ENCODE measurements at regions not wholly inside any gene's neighbourhood (a gene's known extent, or its start where the extent isn't known, plus 50 kb on each side); places are given as distances from the start of the nearest gene placed in this dataset.

DNA sequence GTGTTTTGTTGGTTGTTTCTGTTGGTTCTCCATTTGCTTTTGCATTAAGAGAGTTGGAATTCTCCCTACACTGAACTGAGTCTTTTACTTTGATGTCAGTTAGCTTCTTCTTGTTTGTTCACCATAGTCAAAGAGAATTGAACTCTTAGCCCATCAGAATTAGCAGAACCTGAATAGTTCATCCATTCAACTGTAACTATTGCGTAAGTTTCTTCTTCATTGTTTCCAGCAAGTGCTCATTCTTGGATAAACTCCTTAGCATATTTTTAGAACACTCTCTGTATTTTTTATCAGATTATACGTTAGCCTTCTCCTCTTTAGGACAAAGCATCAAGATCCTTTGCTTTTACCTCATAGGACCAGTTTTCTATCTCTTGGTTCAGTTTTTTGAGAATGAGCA, 128.4 kb upstream of the RAB11FIP2 start:
- no peak for DNase-seq (ENCODE audit: low spot score)

DNA sequence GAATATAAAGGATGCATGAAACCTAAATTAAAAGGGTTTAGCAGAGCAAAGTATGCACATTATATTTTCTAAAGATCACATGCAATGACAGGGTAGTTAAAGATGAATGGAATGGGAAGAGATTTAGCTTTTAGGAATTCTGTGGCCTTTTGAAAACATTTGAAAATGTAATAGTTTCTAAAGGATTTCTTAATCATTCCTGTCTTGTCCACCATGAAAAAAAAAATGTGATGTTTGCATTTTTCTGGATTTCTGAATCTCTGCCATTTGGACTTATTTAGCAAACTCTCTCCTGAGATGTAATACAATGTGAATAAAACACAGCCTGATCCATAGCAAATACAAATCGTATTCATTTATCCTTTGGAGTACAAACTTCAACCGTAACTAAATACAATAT, 126.6 kb upstream of the RAB11FIP2 start:
- no peak for DNase-seq (ENCODE audit: low spot score)

DNA sequence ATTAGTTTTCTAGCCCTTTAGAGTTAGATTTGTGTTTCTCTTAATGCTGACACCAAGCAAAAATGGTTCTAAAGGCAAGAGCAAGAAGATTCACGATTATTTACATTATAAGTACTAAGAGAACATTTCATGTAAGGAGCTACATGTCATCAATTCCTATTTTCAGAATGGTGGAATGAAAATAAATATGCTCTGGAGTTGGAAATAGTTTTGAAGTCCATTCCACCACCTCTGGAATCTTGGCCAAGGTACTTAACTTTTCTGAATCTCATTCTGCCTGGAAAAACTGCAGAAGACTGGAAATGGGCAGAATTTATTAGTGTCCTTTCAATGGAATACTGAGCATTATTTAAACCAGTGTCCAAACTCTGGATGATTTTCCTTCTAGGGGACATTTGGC, 125.1 kb upstream of the RAB11FIP2 start:
- no peak for DNase-seq (ENCODE audit: low spot score)

DNA sequence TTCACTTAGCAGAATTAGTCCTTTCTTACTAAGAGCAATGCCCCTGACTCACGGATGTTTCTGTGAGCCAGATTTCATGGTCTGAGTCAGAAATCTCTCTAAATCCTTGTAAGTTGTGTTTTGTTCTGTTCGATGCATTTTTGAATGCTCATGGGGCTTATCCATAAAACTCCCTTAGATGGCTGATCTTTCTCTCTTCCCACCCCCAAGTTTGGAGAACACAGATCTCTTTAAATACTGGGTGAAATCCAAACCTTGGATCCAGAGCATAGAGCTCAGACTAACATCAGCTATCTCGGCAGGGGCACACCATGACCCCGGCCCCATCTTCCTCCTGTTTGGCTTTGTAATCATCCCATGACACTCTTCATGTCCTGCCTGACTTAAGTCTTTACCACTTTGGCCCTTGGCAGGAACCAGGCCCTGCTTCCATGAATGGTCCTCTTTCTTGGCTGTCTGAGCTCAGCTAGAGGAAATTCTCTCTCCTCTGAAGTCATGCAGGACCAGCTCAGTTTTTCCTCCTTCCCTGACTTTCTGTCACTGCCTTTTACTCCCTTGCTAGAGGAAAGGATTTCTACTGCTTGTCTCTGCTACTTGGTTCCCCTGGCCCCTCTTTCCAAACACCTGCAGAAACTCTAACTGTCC, 120.4 kb upstream of the RAB11FIP2 start:
- DNase-seq (ENCODE audit: low spot score) = no peak

- DNase-seq (ENCODE audit: low spot score) = no peak
Observed at GRCh38 chr10:118163217-118163616, 116.5 kb upstream of the RAB11FIP2 start.

DNA sequence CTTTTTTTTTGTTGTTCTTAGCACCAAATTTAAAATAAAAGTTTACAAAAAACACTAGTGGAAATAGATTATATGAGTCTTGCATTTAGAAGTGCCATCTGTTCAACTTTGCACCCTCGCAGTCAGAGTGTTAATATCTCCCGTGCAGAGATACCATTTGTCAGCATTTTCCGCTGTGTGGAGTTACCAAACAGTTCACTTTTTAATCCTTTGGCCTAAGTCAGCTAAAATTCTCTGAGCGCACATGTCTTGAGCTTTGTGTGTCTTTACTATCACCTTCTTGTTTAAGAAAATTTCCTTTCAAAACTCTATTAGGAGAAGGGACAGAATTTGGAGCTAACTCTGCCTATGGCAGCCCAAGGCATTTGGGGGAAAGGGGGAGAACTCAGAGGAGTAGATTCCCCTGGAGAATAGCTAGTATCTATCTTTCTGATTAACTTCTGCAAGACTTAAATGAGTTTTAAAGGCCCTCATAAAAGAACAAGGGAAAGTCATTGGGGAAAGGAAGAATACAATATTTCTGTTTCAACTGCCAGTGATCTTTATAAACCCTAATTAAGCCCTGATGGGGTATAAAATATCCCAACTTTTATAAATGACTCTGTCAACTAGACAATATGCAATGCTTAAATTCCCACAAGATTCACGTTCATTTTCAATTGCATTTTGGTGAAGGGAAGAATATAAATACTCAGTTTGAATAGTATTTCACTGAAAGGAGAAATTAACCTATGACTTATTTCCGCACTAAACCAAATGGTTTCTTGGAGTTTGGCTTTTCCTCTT, 114.9 kb upstream of the RAB11FIP2 start:
- DNase-seq (ENCODE audit: low spot score) = no peak

DNA sequence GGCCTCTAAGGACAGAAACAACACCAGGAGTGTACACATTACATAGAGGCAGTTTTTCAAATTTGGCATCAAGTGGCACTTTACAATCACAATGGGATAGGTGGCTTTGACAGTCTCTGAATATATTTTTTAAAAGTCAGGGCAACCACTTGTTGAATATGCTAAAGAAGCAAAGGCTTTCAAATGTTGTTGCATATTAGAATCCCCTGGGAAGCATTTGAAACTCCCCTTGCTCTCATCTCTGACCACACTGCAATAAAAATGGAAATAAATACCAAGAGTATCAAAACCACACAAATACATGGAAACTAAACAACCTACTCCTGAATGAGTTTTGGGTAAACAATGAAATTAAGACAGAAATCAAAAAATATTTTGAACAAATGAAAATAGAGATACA, 106.5 kb upstream of the RAB11FIP2 start:
- no peak for DNase-seq (ENCODE audit: low spot score)

- no peak for DNase-seq (ENCODE audit: low spot score)
Observed at GRCh38 chr10:118151461-118151860, 104.7 kb upstream of the RAB11FIP2 start.

DNA sequence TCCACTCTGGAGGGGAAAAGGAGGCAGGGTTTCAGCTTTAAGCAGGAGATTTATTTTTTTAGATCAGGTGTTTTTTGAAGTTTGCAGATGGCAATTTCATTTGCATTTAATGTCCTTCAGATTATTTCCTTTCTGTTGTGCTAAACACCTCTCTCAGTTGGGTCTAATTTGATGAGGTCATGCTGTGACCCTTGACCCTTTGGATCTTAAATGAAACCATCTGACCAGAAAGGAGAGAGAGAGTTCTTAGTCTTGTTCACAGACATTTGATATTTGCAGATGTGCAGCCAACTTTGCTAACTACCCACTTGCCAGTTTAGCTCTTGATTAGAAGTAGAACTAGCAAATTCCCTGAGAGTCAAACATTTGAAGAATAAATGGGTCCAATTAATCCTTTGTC, 101.5 kb upstream of the RAB11FIP2 start:
- no peak for DNase-seq (ENCODE audit: low spot score)

GRCh38 chr10:118145256-118145655, 98.5 kb upstream of the RAB11FIP2 start:
- no peak for DNase-seq (ENCODE audit: low spot score)

DNA sequence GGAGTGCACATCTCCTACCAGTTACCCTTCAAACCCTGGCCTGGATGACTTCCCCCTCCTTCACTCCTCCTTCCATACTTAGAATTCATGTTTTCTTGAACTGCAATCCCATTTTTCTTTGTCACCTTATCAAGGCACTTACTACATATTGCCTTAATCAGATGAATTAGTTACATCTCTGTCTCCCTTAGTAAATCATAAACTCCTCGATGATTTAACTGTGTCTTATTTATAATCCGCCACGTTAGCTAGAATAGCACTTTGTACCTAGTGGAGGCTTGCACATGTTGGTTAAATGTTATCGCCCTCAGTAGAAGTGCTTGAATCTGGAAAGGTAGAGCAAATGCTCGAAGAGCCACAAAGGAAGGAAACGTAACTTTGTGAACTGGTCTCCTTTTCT, 94.7 kb upstream of the RAB11FIP2 start:
- no peak for DNase-seq (ENCODE audit: low spot score)

GRCh38 chr10:118139321-118139720, 92.6 kb upstream of the RAB11FIP2 start:
- no peak for DNase-seq (ENCODE audit: low spot score)

GRCh38 chr10:118128675-118129074, 81.9 kb upstream of the RAB11FIP2 start:
- DNase-seq (ENCODE audit: low spot score) = no peak

DNA sequence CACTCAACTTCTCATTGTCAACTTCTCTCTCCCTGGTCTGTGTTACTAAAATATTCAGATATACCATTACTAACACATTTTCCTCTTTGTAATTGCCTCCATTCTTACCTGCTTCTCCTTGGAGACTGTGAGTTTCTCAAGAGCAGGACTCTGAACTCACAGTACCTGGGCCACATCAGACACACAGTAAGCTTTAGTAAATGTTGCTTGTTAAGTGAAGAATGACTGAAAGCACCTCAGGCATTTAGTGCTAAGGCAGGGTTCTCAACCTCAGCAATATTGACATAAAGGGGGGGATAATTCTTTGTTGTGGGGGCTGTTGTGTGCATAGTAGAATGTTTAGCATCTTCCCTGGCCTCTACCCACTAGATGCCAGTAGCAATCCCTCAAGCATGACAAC, 72.0 kb upstream of the RAB11FIP2 start:
- DNase-seq (ENCODE audit: low spot score) = no peak

GRCh38 chr10:118116715-118117449, 70.1 kb upstream of the RAB11FIP2 start:
- no peak for DNase-seq (ENCODE audit: low spot score)

DNA sequence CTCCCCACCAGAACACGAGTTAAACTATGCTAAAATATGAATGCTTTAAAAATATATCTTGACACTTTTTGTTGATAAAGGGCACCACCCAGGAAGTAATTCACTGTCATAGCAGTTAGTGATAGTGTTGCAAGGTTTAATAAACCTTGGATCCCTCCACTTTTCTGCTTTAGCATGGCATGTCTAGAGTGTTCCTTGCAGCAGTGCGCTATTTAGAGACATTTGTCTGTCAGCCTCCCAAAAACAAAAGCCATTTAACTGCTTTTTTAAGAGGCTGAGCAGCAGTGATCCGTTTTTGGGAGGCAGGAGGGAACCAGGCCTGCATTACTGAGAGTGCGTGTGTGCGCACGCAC, 69.6 kb upstream of the RAB11FIP2 start:
- no peak for DNase-seq (ENCODE audit: low spot score)

GRCh38 chr10:118115701-118116100, 69.0 kb upstream of the RAB11FIP2 start:
- DNase-seq (ENCODE audit: low spot score) = no peak

GRCh38 chr10:118114992-118115391, 68.3 kb upstream of the RAB11FIP2 start:
- DNase-seq (ENCODE audit: low spot score) = no peak

DNA sequence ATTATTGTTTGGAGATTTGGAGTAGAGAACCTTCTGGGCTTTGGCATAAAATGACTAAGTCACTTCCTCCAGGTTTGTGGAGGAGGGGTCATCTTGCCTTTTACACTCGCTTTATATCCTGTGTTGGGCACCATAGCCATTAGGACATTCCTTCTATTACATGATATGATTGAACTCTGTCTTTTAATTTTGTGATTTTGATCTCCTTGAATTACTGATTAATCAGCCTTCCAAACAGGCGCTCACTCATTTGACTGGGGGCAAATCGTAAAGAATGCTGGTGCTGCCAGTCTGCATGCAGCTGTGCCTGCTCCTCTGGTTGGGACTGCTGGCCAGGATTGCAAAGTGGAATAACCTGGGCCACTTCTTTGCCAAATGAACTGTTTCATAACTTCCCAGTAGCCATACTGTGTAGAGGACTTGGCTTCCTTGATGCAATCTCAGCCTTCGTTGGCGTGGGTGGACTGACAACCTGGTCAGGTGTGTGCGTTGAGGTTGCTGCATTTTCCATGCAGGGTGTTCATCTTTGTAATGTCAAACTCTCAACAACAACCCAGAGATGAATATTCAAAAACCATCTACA, 65.9 kb upstream of the RAB11FIP2 start:
- DNase-seq (ENCODE audit: low spot score) = no peak

DNA sequence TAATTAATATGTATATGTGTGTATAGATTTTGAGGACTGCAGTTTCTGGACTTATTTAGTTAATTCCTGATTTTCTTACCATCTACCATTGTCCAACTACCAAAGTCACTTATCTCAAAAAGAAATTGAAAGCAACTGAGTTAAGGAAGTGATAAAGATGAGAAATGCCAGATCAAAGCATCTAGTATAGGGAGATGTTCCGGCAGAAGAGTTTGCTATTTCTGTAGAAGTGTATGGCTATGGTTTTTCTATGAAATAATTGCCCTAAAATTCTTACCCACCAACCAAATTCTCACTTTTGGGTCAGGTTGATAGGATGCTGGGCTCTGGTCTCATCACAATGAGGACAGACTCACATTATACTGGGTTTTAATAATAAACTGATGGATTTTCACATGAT, 64.0 kb upstream of the RAB11FIP2 start:
- no peak for DNase-seq (ENCODE audit: low spot score)

GRCh38 chr10:118108194-118109026, 61.7 kb upstream of the RAB11FIP2 start:
- no peak for DNase-seq (ENCODE audit: low spot score)

DNA sequence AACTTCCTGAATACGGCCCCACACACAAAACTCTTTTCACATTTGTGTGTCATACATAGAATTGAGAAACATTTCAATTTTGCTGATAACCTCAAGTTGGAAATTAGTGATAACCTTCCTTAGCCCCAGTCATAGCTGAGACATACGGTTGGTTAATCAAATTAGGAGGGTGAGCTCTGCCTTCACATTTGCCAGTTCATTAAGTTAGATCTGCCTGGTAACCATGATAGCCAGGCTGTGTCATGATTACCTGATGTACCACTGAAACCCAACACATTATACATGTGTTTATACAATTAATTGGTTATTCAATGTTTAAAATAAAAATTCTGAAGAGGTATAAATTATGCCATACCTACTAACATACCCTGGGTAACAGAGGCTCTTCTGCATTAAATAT, 60.8 kb upstream of the RAB11FIP2 start:
- no peak for DNase-seq (ENCODE audit: low spot score)

Data from LoVo (cell line).